GM12878 (cell line): ENCODE measurements at regions not wholly inside any gene's neighbourhood (a gene's known extent, or its start where the extent isn't known, plus 50 kb on each side); places are given as distances from the start of the nearest gene placed in this dataset.

Source experiments
- EP300 ChIP-seq, 2 experiments: fragments of 150-350 bp in 1 of 2; IDR thresholded peaks; 2 replicates each; pipeline ENCODE4 v1.6.1; 2011 to 2012; ENCODE audit warnings: low read depth in 2 of 2, low read length in 2 of 2, borderline replicate concordance in 1 of 2, improper control_type of control experiment in 1 of 2, inconsistent platforms in 1 of 2; ENCODE audit not compliant: control insufficient read depth in 1 of 2
- PML ChIP-seq: IDR thresholded peaks from 2 replicates; pipeline ENCODE4 v1.6.1; 2012; ENCODE audit warnings: low read length, inconsistent platforms
- SIX5 ChIP-seq: IDR thresholded peaks from 2 replicates; pipeline ENCODE4 v1.6.1; 2011; ENCODE audit warnings: mild to moderate bottlenecking, low read depth, low read length, moderate library complexity; ENCODE audit not compliant: severe bottlenecking
- SMAD5 ChIP-seq: IDR thresholded peaks from 2 replicates; pipeline ENCODE4 v1.6.1; 2016; ENCODE audit warnings: antibody characterized with exemption, low read depth
- TF ChIP-seq, protein P1 (sequence below), 3 experiments: IDR thresholded peaks in 2 of 3; conservative IDR thresholded peaks in 1 of 3; 2 replicates each; pipeline ENCODE4 v1.5.1; 2011; ENCODE audit warnings: low read depth in 3 of 3, low read length in 3 of 3, mild to moderate bottlenecking in 3 of 3, control low read depth in 2 of 3, moderate library complexity in 2 of 3, inconsistent platforms in 1 of 3, mixed read lengths in 1 of 3; ENCODE audit not compliant: control insufficient read depth in 2 of 3, insufficient read depth in 1 of 3; ENCODE audit errors: extremely low read depth in 1 of 3

DNA sequence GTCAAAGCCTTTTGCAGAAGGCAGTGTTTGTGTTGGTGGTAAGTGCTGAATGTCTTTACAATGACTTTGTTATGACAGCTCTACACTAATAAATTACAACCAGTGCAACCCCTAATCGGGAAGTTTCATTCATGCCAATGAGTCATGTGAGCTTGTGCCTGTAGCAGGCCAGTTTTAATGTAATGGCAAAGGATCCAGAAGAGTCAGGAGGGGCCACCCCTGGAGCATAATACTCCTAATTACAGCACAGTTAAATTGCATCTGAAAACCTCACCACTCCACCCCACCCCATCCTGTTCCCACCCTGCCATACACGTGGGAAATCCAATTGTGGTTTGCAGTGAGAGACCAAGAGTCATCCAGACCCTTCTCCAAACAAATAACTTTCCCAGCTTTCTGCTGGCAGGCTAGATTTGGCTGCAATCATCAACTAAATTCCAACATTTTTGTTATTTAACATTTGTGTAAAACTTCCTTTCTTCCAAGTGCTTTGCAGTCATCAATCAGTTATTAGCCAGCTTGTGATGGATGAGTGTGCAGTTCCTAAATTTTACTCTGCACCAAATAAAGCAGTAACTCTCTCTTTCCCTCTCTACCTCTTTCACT is 277.3 kb upstream of the FAT3 start:
- TF ChIP-seq, protein P1, sequence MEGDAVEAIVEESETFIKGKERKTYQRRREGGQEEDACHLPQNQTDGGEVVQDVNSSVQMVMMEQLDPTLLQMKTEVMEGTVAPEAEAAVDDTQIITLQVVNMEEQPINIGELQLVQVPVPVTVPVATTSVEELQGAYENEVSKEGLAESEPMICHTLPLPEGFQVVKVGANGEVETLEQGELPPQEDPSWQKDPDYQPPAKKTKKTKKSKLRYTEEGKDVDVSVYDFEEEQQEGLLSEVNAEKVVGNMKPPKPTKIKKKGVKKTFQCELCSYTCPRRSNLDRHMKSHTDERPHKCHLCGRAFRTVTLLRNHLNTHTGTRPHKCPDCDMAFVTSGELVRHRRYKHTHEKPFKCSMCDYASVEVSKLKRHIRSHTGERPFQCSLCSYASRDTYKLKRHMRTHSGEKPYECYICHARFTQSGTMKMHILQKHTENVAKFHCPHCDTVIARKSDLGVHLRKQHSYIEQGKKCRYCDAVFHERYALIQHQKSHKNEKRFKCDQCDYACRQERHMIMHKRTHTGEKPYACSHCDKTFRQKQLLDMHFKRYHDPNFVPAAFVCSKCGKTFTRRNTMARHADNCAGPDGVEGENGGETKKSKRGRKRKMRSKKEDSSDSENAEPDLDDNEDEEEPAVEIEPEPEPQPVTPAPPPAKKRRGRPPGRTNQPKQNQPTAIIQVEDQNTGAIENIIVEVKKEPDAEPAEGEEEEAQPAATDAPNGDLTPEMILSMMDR (IDR thresholded peaks at IDR 0.05 in 2 of 3, conservative IDR thresholded peaks at IDR 0.05 in 1 of 3; ENCODE audit: control insufficient read depth in 2 of 3, extremely low read depth in 1 of 3, insufficient read depth in 1 of 3, low read depth in 3 of 3, low read length in 3 of 3) = no peak
- no peak for TF ChIP-seq SMAD5
- no peak for TF ChIP-seq SIX5
- TF ChIP-seq EP300 (IDR thresholded peaks at IDR 0.05; ENCODE audit: borderline replicate concordance in 1 of 2, control insufficient read depth in 1 of 2, low read depth in 2 of 2, low read length in 2 of 2) = no peak
- no peak for TF ChIP-seq PML
